HCT116 (cell line): ENCODE measurements at regions not wholly inside any gene's neighbourhood (a gene's known extent, or its start where the extent isn't known, plus 50 kb on each side); places are given as distances from the start of the nearest gene placed in this dataset.

Source experiments
- ATAC-seq: fragments of 200-7000 bp; cut with Tn5 transposase; 2 replicates; pipeline ENCODE4 v1.9.1; 2020; ENCODE audit warnings: mild to moderate bottlenecking, moderate library complexity
- BruUV-seq: library from RNA; stranded (reverse); fragments of 400-500 nt; replicated peaks from 2 replicates; lab custom pipeline; 2021; lab: Mats Ljungman, UMichigan
- CTCF ChIA-PET: fragments of 300-600 bp; sonication (Branson Sonifier 250); formaldehyde crosslinking; loops from one replicate; lab custom pipeline; 2021; ENCODE audit warnings: antibody characterized with exemption; lab: Charles Lee
- POLR2A ChIA-PET: fragments of 300-600, 350-600 bp; sonication (Branson Sonifier 250); formaldehyde crosslinking; loops from one replicate; lab custom pipeline; 2021; ENCODE audit warnings: antibody characterized with exemption; lab: Charles Lee
- RAD21 ChIA-PET, 2 experiments: fragments of 300-600 bp; sonication (Branson Sonifier 250); formaldehyde crosslinking; loops; one replicate each; lab custom pipeline; 2023; ENCODE audit warnings: low total read pairs in 2 of 2; ENCODE audit not compliant: uncharacterized antibody in 2 of 2, unreplicated experiment in 2 of 2, low non-redundant PET in 1 of 2; lab: Charles Lee
- DNase-seq: peaks from one replicate; pipeline ENCODE4 v3.0.0-alpha.2; 2010; ENCODE audit warnings: low read depth, low spot score
- H2AFZ ChIP-seq: fragments of 200-600 bp; shearing (Covaris generic), sonication (generic); 2 replicates; pipeline ENCODE4 v1.6.1; 2017; ENCODE audit warnings: low read depth, mixed run types, mixed read lengths, antibody characterized with exemption, low read length; ENCODE audit not compliant: poor library complexity, severe bottlenecking
- H3K27ac ChIP-seq: 2 replicates; pipeline ENCODE4 v1.5.1; 2012; ENCODE audit warnings: low read depth, low read length
- H3K27me3 ChIP-seq: fragments of 200-600 bp; sonication (generic); 2 replicates; pipeline ENCODE4 v1.6.1; 2016; ENCODE audit warnings: mixed run types, low read length, mixed read lengths; ENCODE audit not compliant: insufficient read depth
- H3K36me3 ChIP-seq, 2 experiments: fragments of 200-500 bp in 1 of 2; fragments of 200-600 bp in 1 of 2; sonication (Bioruptor generic) in 1 of 2; sonication (generic) in 1 of 2; 2 replicates each; pipeline versions ENCODE4 v1.5.1 to v1.6.1; 2014 to 2016; ENCODE audit warnings: low read length in 2 of 2, inconsistent platforms in 1 of 2, mixed read lengths in 1 of 2, mixed run types in 1 of 2; ENCODE audit not compliant: insufficient read depth in 2 of 2, control insufficient read depth in 1 of 2
- H3K4me1 ChIP-seq, 2 experiments: fragments of 200-600 bp in 1 of 2; sonication (generic) in 1 of 2; 2 replicates each; pipeline versions ENCODE4 v1.5.1 to v1.6.1; 2012 to 2017; ENCODE audit warnings: low read length in 2 of 2, inconsistent platforms in 1 of 2, mild to moderate bottlenecking in 1 of 2, mixed read lengths in 1 of 2, mixed run types in 1 of 2, moderate library complexity in 1 of 2; ENCODE audit not compliant: insufficient read depth in 2 of 2, control insufficient read depth in 1 of 2
- H3K4me2 ChIP-seq: fragments of 200-600 bp; sonication (generic); 2 replicates; pipeline ENCODE4 v1.6.1; 2017; ENCODE audit warnings: mixed run types, low read length, mixed read lengths
- H3K4me3 ChIP-seq, 2 experiments: fragments of 200-600 bp in 1 of 2; sonication (generic) in 1 of 2; replicated peaks in 1 of 2; 2 replicates each; pipeline ENCODE4 v1.5.1; 2011 to 2016; ENCODE audit warnings: low read length in 2 of 2, control low read depth in 1 of 2, low read depth in 1 of 2, mild to moderate bottlenecking in 1 of 2, mixed read lengths in 1 of 2, mixed run types in 1 of 2
- H3K79me2 ChIP-seq: fragments of 200-600 bp; sonication (generic); 2 replicates; pipeline ENCODE4 v1.6.1; 2017; ENCODE audit warnings: mild to moderate bottlenecking, mixed run types, low read length, moderate library complexity, mixed read lengths; ENCODE audit not compliant: insufficient read depth
- H3K9ac ChIP-seq: fragments of 200-600 bp; sonication (generic); 2 replicates; pipeline ENCODE4 v1.6.1; 2016; ENCODE audit warnings: low read length, mixed read lengths
- H3K9me2 ChIP-seq: fragments of 200-600 bp; sonication (generic), shearing (Covaris generic); 2 replicates; pipeline ENCODE4 v1.6.1; 2017; ENCODE audit warnings: mixed run types, mild to moderate bottlenecking, moderate library complexity; ENCODE audit not compliant: insufficient read depth
- H3K9me3 ChIP-seq, 2 experiments: fragments of 200-500 bp in 1 of 2; fragments of 200-600 bp in 1 of 2; sonication (Bioruptor generic) in 1 of 2; sonication (generic) in 1 of 2; 2 replicates each; pipeline ENCODE4 v1.6.1; 2014 to 2017; ENCODE audit warnings: low read length in 2 of 2, mixed read lengths in 2 of 2, inconsistent platforms in 1 of 2, low read depth in 1 of 2, mild to moderate bottlenecking in 1 of 2, mixed run types in 1 of 2, moderate library complexity in 1 of 2; ENCODE audit not compliant: control insufficient read depth in 1 of 2, insufficient read depth in 1 of 2
- H4K20me1 ChIP-seq: fragments of 200-600 bp; sonication (generic), shearing (Covaris generic); 2 replicates; pipeline ENCODE4 v1.6.1; 2017; ENCODE audit warnings: mixed run types, mild to moderate bottlenecking, moderate library complexity; ENCODE audit not compliant: insufficient read depth
- ATF3 ChIP-seq: IDR thresholded peaks from 2 replicates; pipeline ENCODE4 v1.6.1; 2012
- CBX3 ChIP-seq: IDR thresholded peaks from 2 replicates; pipeline ENCODE4 v1.6.1; 2012; ENCODE audit warnings: low read depth
- CEBPB ChIP-seq: IDR thresholded peaks from 2 replicates; pipeline ENCODE4 v1.6.1; 2012; ENCODE audit warnings: low read depth
- EGR1 ChIP-seq: IDR thresholded peaks from 2 replicates; pipeline ENCODE4 v1.6.1; 2012; ENCODE audit warnings: low read depth
- EZH2 ChIP-seq: fragments of 200-600 bp; sonication (generic); IDR thresholded peaks from 2 replicates; pipeline ENCODE4 v1.6.1; 2017; ENCODE audit warnings: antibody characterized with exemption, mixed run types
- EZH2phosphoT487 ChIP-seq: fragments of 200-600 bp; IDR thresholded peaks from 2 replicates; pipeline ENCODE4 v1.6.1; 2018; ENCODE audit warnings: antibody characterized with exemption, borderline replicate concordance
- JUND ChIP-seq: IDR thresholded peaks from 2 replicates; pipeline ENCODE4 v1.6.1; 2012
- POLR2A ChIP-seq: IDR thresholded peaks from 2 replicates; pipeline ENCODE4 v1.7.0; 2011; ENCODE audit warnings: borderline replicate concordance; ENCODE audit not compliant: insufficient read depth, insufficient read length; ENCODE audit errors: extremely low read depth
- POLR2AphosphoS5 ChIP-seq: IDR thresholded peaks from 2 replicates; pipeline ENCODE4 v1.6.1; 2011; ENCODE audit warnings: mild to moderate bottlenecking, low read depth, low read length, moderate library complexity
- RAD21 ChIP-seq: IDR thresholded peaks from 2 replicates; pipeline ENCODE4 v1.6.1; 2012; ENCODE audit warnings: low read depth, mild to moderate bottlenecking
- REST ChIP-seq: IDR thresholded peaks from 2 replicates; pipeline ENCODE4 v1.6.1; 2012; ENCODE audit warnings: low read depth
- SRF ChIP-seq: IDR thresholded peaks from 2 replicates; pipeline ENCODE4 v1.6.1; 2012; ENCODE audit warnings: low read depth
- TCF7L2 ChIP-seq: IDR thresholded peaks from 2 replicates; pipeline ENCODE4 v1.7.0; 2011; ENCODE audit warnings: borderline replicate concordance, inconsistent platforms; ENCODE audit not compliant: insufficient read depth, insufficient read length; ENCODE audit errors: extremely low read depth
- YY1 ChIP-seq: IDR thresholded peaks from 2 replicates; pipeline ENCODE4 v1.6.1; 2011; ENCODE audit warnings: low read length, low read depth, moderate library complexity, mild to moderate bottlenecking; ENCODE audit not compliant: insufficient replicate concordance; ENCODE audit errors: extremely low read depth
- ZNF274 ChIP-seq: fragments of 200-500 bp; sonication (Bioruptor generic); IDR thresholded peaks from 2 replicates; pipeline ENCODE4 v1.6.1; 2014; ENCODE audit warnings: mild to moderate bottlenecking, low read depth, low read length, inconsistent platforms
- intact Hi-C: fragments of 100-400 bp; cut with micrococcal nuclease; formaldehyde crosslinking; loops from 2 replicates; pipeline ENCODE4 v1.10.0; 2022
- TF ChIP-seq, protein P1 (sequence below), 3 experiments: fragments of 200-600 bp in 1 of 3; sonication (generic) in 1 of 3; IDR thresholded peaks in 2 of 3; conservative IDR thresholded peaks in 1 of 3; 2 replicates each; pipeline ENCODE4 v1.5.1; 2012 to 2017; ENCODE audit warnings: low read depth in 2 of 3, low read length in 2 of 3, antibody characterized with exemption in 1 of 3, borderline replicate concordance in 1 of 3, control low read depth in 1 of 3, mild to moderate bottlenecking in 1 of 3, mixed read lengths in 1 of 3, mixed run types in 1 of 3, moderate library complexity in 1 of 3; ENCODE audit not compliant: insufficient read depth in 1 of 3

DNA sequence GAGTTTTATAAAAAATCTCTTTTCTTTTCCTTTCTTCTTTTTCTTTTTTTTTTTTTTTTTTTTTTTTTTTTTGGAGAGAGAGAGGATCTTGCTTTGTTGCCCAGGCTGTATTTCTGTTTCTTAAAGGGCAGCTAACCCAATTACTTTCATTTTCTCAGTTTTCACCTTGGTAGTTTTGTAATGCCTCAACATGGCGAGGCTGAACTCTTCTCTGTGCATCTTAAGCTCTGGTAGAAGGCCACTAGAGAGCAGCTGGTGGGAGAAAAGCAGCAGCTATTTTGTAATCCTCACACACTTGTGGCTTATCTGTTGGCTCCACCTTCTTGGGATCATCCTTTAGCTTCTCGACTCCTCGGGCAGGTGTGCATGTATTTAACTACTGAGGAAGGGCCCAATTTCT is 152.2 kb upstream of the MEIS2 start:
- no peaks in the 10 kb centered on the region for H3K9me2 ChIP-seq
- H3K79me2 ChIP-seq: no peaks in the 10 kb centered on the region
- POLR2A ChIA-PET: no interaction called here
- RAD21 ChIA-PET: no interaction called here
- no peaks in the 10 kb centered on the region for H3K9me3 ChIP-seq
- ATAC-seq (no peak), DNase-seq (no peak)
- TF ChIP-seq YY1 (no peak), TCF7L2 (no peak), POLR2A (no peak), EGR1 (no peak), CEBPB (no peak), ZNF274 (no peak), POLR2AphosphoS5 (no peak), EZH2 (no peak), CBX3 (no peak), REST (no peak), RAD21 (no peak), SRF (no peak), ATF3 (no peak), EZH2phosphoT487 (no peak), JUND (no peak)
- TF ChIP-seq, protein P1, sequence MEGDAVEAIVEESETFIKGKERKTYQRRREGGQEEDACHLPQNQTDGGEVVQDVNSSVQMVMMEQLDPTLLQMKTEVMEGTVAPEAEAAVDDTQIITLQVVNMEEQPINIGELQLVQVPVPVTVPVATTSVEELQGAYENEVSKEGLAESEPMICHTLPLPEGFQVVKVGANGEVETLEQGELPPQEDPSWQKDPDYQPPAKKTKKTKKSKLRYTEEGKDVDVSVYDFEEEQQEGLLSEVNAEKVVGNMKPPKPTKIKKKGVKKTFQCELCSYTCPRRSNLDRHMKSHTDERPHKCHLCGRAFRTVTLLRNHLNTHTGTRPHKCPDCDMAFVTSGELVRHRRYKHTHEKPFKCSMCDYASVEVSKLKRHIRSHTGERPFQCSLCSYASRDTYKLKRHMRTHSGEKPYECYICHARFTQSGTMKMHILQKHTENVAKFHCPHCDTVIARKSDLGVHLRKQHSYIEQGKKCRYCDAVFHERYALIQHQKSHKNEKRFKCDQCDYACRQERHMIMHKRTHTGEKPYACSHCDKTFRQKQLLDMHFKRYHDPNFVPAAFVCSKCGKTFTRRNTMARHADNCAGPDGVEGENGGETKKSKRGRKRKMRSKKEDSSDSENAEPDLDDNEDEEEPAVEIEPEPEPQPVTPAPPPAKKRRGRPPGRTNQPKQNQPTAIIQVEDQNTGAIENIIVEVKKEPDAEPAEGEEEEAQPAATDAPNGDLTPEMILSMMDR (IDR thresholded peaks at IDR 0.05 in 2 of 3, conservative IDR thresholded peaks at IDR 0.05 in 1 of 3; ENCODE audit: borderline replicate concordance in 1 of 3, insufficient read depth in 1 of 3, low read depth in 2 of 3, low read length in 2 of 3): no peak
- H3K4me3 ChIP-seq: no peak overlapping the region
- no peak overlapping the region for H2AFZ ChIP-seq
- intact Hi-C loops: no loop called here
- H3K4me2 ChIP-seq: no peak overlapping the region
- BruUV-seq: no TSS peak
- CTCF ChIA-PET: no interaction called here
- no peak overlapping the region for H3K27ac ChIP-seq
- H4K20me1 ChIP-seq: no peaks in the 10 kb centered on the region
- H3K9ac ChIP-seq: no peak overlapping the region
- H3K27me3 ChIP-seq: no peaks in the 10 kb centered on the region
- H3K36me3 ChIP-seq: no peaks in the 10 kb centered on the region
- no peaks in the 10 kb centered on the region for H3K4me1 ChIP-seq
